HG03280 (cell line): ENCODE measurements at regions not wholly inside any gene's neighbourhood (a gene's known extent, or its start where the extent isn't known, plus 50 kb on each side); places are given as distances from the start of the nearest gene placed in this dataset.
"Not testable (repeated sequence)": the region's sequence is repeated elsewhere in the genome, so short reads cannot be mapped to it uniquely, and the experiment has no call there.

Experiments
- ATAC-seq: cut with Tn5 transposase; IDR thresholded peaks from one replicate; pipeline ENCODE4 v1.9.1; 2021; ENCODE audit warnings: mild to moderate bottlenecking, moderate library complexity; ENCODE audit not compliant: unreplicated experiment

DNA sequence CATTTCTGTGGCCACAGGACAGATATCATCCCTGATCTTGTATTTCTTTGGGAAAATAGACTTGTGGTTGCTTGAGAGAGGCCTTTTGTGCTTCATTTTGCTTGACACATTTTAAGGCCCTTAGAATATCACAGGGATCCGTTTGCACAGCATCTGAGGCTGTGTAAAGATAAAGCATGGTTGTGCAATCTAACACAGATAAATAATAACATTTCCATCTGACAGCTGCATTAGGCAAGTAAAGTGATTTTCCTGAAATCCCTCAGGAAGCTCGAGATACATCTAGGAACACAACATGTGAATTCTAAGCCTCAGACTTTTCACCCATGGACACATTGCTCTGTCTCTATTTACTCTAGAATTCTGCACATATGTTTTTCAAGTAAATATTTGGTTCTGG is 212.8 kb upstream of the ADAMTSL1 start:
- no peak for ATAC-seq

GRCh38 chr9:18263377-18263776 is 210.6 kb upstream of the ADAMTSL1 start:
- no peak for ATAC-seq

DNA sequence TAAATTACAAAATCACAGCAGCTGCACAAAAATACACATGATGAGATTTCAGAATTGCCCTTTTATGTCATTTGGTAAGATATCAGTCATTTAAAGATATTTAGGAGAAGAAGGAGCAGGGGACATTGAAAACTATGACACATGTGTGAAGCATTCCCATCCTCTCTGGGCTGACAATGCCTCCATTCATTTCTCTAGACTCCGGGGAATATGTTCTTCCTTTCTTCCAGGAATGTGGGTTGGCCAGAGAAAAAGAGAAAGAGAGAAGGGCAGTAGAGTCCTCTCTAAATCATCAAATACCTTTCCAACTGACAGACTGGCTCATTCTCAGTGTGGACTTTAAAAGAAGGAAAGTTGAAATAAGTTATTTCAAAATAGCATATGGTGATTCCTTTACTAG is 205.6 kb upstream of the ADAMTSL1 start:
- ATAC-seq = no peak

DNA sequence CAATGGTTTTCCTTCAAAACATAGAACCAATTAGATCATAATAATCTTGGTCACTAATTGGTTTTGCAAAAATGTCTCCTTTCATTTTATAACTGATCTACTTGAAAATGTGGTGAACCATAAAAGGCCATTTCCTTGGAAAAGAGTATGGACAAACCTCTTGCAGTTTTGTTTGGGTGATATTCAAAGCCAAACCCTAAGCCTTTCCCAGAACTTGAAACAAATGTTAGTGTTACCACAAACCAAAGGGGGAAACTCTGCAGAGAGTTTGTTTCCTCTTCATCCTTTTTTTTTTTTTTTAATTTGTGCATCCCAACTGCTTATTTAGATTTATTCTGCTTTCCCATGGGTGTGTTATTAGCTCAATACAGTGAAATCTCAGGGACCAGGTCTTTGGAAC is 204.4 kb upstream of the ADAMTSL1 start:
- no peak for ATAC-seq

- no peak for ATAC-seq
These were observed 199.3 kb upstream of the ADAMTSL1 start for GRCh38 chr9:18274693-18275092.

DNA sequence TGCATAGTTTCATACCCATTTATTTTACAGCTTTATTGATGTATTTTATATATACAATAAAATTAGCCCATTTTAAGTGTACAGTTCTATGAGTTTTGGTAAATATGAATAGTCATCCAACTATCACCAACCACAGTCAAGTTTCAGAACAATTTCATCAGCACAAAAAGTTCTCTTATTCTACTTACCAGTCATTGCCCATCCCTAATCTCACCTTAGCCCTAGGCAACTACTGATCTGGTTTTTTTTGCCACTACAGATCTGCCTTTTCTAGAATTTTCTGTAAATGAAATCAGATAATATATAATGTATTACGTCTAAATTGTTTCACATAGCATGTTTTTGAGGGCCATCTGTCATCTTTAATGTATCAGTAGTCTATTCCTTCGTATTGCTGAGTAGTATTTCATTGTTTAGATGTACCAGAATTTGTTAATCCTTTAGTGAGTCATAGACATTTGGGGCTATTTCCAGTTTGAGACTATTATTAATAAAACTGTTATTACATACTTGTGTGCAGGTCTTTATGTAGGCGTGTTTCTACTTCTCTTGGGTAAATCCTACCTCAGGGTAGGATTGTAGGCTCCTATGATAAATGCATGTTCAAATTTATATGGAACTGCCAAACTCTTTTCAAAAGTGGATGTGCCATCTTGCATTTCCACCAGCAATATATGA is 198.5 kb upstream of the ADAMTSL1 start:
- ATAC-seq = no peak

GRCh38 chr9:18281291-18281690 is 192.7 kb upstream of the ADAMTSL1 start:
- no peak for ATAC-seq

- no peak for ATAC-seq
These were observed 179.7 kb upstream of the ADAMTSL1 start for GRCh38 chr9:18294229-18294628.

DNA sequence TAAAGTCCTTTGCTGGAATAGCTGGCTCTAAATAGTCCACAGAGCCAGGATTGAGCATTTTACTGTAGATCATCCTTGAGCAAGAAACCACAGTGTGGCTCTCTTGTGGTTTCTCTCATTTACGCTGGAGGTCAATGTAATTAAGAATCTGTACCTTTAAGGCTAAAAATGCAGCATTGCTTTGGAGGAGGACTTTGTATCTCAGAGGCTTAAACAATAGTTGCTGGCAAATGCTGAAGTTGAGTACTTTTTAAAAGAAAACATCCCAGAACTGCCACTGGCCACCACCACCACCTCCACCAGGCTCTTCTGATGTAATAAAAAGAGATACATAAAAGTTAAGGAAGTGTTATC is 177.3 kb upstream of the ADAMTSL1 start:
- ATAC-seq = no peak

DNA sequence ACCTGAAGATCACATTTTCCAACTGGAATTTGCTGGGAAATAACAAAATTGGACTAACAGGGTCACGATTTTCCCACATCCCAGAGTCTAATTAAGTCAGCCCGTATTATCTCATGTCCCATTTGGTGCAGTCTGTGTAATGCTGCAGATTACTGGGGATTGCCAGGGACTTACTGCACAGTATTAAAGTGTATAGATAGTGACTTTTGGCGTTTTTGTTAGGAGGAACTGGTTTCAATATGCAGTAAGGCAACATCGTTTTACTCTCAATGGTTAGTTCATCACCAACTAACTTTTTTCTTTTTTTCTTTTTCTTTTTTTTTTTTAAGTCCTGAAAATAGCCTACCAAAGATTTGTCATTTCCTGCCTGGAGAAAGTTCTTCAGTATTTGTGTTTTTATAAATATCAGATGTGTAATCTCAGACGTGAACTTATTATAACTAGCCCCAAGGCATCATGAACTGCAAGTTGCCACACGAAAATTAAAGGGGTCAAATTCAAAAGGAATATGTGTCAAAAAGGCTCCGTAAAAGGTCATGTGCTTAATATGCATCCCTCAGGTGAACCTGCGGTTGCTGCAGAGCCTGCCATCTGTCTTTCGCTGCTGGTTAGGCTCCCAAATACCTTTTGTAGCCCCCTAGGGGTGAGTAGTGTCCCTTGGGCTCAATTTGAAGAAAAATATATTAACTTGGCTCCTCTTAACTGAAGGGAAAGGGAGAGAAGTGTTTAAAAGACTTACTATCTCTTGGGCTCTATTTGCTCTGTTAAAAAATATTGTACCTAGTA is 176.7 kb upstream of the ADAMTSL1 start:
- ATAC-seq = no peak

GRCh38 chr9:18299449-18299848 is 174.5 kb upstream of the ADAMTSL1 start:
- ATAC-seq = no peak

GRCh38 chr9:18305167-18305806 is 168.7 kb upstream of the ADAMTSL1 start:
- ATAC-seq = not testable (repeated sequence)

- ATAC-seq = no peak
These were observed 159.6 kb upstream of the ADAMTSL1 start for GRCh38 chr9:18314316-18314715.

- ATAC-seq = no peak
These were observed 156.1 kb upstream of the ADAMTSL1 start for GRCh38 chr9:18317896-18318295.

- no peak for ATAC-seq
These were observed 154.0 kb upstream of the ADAMTSL1 start for GRCh38 chr9:18319918-18320445.

- ATAC-seq = no peak
These were observed 148.8 kb upstream of the ADAMTSL1 start for GRCh38 chr9:18324928-18325745.

DNA sequence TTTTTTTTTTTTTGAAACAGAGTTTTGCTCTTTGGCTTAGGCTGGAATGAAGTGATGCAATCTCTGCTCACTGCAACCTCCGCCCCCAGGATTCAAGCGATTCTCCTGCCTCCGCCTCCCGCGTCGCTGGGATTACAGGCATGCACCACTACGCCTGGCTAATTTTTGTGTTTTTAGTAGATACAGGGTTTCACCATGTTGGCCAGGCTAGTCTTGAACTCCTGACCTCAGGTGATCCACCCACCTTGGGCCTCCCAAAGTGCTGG is 148.3 kb upstream of the ADAMTSL1 start:
- ATAC-seq = not testable (repeated sequence)

DNA sequence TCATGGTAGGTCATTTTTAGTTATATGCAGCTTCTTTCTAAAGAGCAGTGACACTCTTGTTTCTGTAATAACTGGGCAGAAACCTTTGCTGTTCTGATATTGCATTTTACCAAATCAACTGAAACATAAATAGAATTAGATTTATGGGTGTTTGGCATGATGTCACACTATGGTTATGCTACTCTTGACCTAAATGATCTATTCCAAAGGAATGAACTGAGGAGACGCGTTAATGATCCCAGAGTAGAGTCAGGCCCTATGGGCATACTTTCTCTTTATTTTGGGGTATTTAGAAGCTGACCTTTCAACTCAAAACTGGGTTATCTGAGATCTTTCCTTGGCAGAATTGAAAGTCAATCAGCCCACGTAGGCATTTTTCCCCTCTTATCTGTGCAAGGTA is 146.8 kb upstream of the ADAMTSL1 start:
- ATAC-seq = no peak

GRCh38 chr9:18330401-18331309 is 143.3 kb upstream of the ADAMTSL1 start:
- no peak for ATAC-seq

GRCh38 chr9:18331310-18331684 is 142.7 kb upstream of the ADAMTSL1 start:
- ATAC-seq = no peak
